ENCODE measurements at regions not wholly inside any gene's neighbourhood (a gene's known extent, or its start where the extent isn't known, plus 50 kb on each side); places are given as distances from the start of the nearest gene placed in this dataset.
A peak's percentile ranks its signal among the peaks of the same experiment; 100 is the strongest.

- H3K27me3 ChIP-seq (ENCODE audit: control insufficient read depth, insufficient read depth, low read length), result no peaks in the 10 kb centered on the region
- H3K36me3 ChIP-seq (ENCODE audit: control insufficient read depth, insufficient read depth, low read length), result no peaks in the 10 kb centered on the region
- TF ChIP-seq CTCF (IDR thresholded peaks at IDR 0.05; ENCODE audit: insufficient read depth, low read length, poor library complexity, severe bottlenecking), result no peak
- no peak overlapping the region for H3K4me3 ChIP-seq (ENCODE audit: low read depth, low read length)
- no peak for DNase-seq (ENCODE audit: low read depth)
Observed at GRCh38 chr15:38920966-38921365, 356.4 kb upstream of the RASGRP1 start.

DNA sequence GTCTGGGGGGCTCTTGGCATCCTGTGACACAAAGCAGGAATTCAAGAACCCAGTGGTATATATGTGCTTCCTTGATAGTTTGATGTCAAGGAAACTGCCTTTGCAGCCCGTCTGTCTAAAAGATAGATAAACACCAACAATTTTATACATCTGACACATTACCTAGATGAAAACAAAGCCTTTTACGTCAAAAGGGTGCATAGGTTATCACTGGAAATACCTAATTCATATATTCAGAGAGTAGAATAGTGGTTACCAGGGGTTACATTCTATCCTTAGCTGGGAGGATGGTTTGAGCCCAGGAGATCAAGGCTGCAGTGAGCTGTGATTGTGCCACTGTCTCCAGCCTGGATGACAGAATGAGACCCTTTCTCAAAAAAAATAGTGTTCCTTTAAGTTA, 356.9 kb upstream of the RASGRP1 start:
- H3K36me3 ChIP-seq (ENCODE audit: control insufficient read depth, insufficient read depth, low read length), result no peaks in the 10 kb centered on the region

GRCh38 chr15:38928431-38928830, 363.8 kb upstream of the RASGRP1 start:
- no peak for DNase-seq (ENCODE audit: low read depth)
- Histone ChIP-seq H3K36me3 (ENCODE audit: control insufficient read depth, insufficient read depth, low read length) (no peaks in the 10 kb centered on the region), H3K4me3 (ENCODE audit: low read depth, low read length) (no peak overlapping the region), H3K27me3 (ENCODE audit: control insufficient read depth, insufficient read depth, low read length) (no peaks in the 10 kb centered on the region)
- no peak for TF ChIP-seq CTCF (IDR thresholded peaks at IDR 0.05; ENCODE audit: insufficient read depth, low read length, poor library complexity, severe bottlenecking)

More for the DNA sequence above, 356.9 kb upstream of the RASGRP1 start:
- no peaks in the 10 kb centered on the region for H3K27me3 ChIP-seq (ENCODE audit: control insufficient read depth, insufficient read depth, low read length)
- TF ChIP-seq CTCF (IDR thresholded peaks at IDR 0.05; ENCODE audit: insufficient read depth, low read length, poor library complexity, severe bottlenecking), result no peak
- no peak overlapping the region for H3K4me3 ChIP-seq (ENCODE audit: low read depth, low read length)
- no peak for DNase-seq (ENCODE audit: low read depth)

GRCh38 chr15:38930851-38931572, 366.4 kb upstream of the RASGRP1 start:
- Histone ChIP-seq H3K27me3 (ENCODE audit: control insufficient read depth, insufficient read depth, low read length) (no peaks in the 10 kb centered on the region), H3K4me3 (ENCODE audit: low read depth, low read length) (no peak overlapping the region), H3K36me3 (ENCODE audit: control insufficient read depth, insufficient read depth, low read length) (no peaks in the 10 kb centered on the region)
- TF ChIP-seq CTCF (IDR thresholded peaks at IDR 0.05; ENCODE audit: insufficient read depth, low read length, poor library complexity, severe bottlenecking), result no peak
- no peak for DNase-seq (ENCODE audit: low read depth)

GRCh38 chr15:38941399-38941953, 376.9 kb upstream of the RASGRP1 start:
- Histone ChIP-seq H3K27me3 (ENCODE audit: control insufficient read depth, insufficient read depth, low read length) (no peaks in the 10 kb centered on the region), H3K4me3 (ENCODE audit: low read depth, low read length) (no peak overlapping the region), H3K36me3 (ENCODE audit: control insufficient read depth, insufficient read depth, low read length) (no peaks in the 10 kb centered on the region)
- no peak for TF ChIP-seq CTCF (IDR thresholded peaks at IDR 0.05; ENCODE audit: insufficient read depth, low read length, poor library complexity, severe bottlenecking)
- peak; percentile 66 for DNase-seq (ENCODE audit: low read depth)

DNA sequence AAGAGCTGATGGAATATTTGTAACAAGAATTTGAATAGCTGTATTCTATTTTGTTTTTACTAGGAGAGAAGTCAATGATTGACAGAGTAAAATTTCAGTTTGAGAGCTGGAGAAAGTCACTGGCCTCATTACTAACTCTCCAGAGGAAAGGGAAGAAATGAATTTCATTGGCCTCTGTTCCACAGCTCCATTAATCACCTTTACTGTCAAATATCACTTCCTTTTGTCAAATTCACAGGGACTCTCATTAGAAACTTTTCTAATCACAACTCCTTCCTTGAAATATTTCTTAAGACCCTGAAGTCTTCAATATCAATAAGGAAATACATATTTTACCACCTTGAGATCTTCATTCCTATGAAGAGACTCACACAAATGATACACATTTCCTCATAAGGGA, 379.9 kb upstream of the RASGRP1 start:
- DNase-seq (ENCODE audit: low read depth), result no peak
- no peak overlapping the region for H3K4me3 ChIP-seq (ENCODE audit: low read depth, low read length)
- TF ChIP-seq CTCF (IDR thresholded peaks at IDR 0.05; ENCODE audit: insufficient read depth, low read length, poor library complexity, severe bottlenecking), result no peak
- H3K27me3 ChIP-seq (ENCODE audit: control insufficient read depth, insufficient read depth, low read length), result no peaks in the 10 kb centered on the region
- no peaks in the 10 kb centered on the region for H3K36me3 ChIP-seq (ENCODE audit: control insufficient read depth, insufficient read depth, low read length)

Data from kidney epithelial cell (primary cell).